ENCODE measurements at regions not wholly inside any gene's neighbourhood (a gene's known extent, or its start where the extent isn't known, plus 50 kb on each side); places are given as distances from the start of the nearest gene placed in this dataset.

DNA sequence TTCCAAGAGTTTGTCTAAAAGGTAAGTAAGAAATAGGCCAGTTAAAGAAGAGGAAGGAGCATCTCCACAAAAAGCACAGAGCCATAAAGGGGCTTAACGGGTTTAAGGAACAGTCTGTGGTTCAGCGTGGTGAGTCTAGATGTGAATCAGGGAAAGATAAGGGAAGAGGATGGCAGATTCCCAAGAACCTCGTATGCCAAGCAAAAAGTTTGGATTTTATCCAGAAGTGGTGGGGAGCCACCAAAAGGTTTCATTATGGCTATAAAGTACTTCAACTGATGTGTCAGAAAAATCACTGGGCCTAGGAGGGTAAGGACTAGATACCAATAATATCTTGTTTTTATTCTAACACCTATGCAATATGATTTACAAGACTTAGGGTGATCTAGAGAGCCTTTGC, 161.9 kb upstream of the PTER start:
- no peak overlapping the region for H3K4me3 ChIP-seq (ENCODE audit: low read depth, low read length)
- no peak for DNase-seq (ENCODE audit: low read depth)
- TF ChIP-seq CTCF (IDR thresholded peaks at IDR 0.05; ENCODE audit: control insufficient read depth, extremely low read depth, insufficient read depth) = no peak

DNA sequence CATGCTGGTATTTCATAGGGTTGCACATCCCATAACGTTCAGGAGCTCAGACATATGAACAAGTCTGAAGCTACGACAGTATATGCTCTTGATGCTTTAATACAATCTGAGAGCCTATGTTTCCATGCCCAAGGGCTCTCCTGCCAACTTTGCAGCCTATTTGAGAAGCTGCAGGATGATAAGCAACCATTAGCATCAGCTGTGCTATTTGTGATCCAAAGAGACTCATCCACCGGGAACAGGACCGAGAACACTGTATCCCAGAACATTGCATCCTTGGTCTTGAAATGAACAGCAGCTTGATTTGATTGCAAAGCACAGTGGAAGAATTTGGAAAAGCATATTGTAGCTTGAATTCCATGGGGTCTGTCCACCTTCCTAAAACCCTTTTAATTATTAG, 156.2 kb upstream of the PTER start:
- no peak overlapping the region for H3K4me3 ChIP-seq (ENCODE audit: low read depth, low read length)
- no peak for TF ChIP-seq CTCF (IDR thresholded peaks at IDR 0.05; ENCODE audit: control insufficient read depth, extremely low read depth, insufficient read depth)
- DNase-seq (ENCODE audit: low read depth) = no peak

DNA sequence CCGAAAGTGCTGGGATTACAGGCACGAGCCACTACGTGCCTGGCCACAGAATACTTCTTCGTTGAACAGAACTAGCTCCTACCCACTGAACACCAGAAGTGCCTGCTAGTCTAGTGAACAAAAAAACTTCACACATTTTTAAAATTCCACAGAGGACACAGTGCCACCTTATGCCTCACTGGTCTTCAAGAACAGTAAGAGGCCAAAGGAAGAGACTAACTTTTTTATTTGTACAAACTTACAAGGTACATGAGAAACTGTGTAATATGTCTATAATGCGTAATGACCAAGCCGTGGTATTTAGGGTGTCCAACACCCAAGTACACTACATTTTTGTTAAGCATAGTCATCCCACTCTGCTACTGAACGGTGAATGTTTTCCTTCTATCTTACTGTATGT, 144.4 kb upstream of the PTER start:
- no peak overlapping the region for H3K4me3 ChIP-seq (ENCODE audit: low read depth, low read length)
- DNase-seq (ENCODE audit: low read depth) = no peak
- TF ChIP-seq CTCF (IDR thresholded peaks at IDR 0.05; ENCODE audit: control insufficient read depth, extremely low read depth, insufficient read depth) = no peak

DNA sequence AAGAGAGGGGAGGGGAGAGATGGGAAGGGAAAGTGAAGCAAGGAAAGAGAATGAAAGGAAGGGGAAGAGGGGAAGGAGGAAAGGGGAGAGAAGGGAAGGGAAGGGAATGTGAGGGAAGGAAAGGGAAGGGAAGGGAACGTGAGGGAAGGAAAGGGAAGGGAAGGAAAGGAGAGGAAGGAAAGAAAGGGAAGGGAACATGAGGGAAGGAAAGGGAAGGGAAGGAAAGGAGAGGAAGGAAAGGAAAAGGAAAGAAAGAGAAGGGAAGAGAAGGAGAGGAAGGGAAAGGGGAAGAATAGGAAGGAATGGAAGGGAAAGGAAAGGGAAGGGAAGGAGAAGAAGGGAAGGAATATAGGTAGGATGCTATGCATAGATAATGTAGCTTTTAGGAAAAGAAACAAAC, 139.7 kb upstream of the PTER start:
- TF ChIP-seq CTCF (IDR thresholded peaks at IDR 0.05; ENCODE audit: control insufficient read depth, extremely low read depth, insufficient read depth) = no peak
- DNase-seq (ENCODE audit: low read depth) = no peak
- H3K4me3 ChIP-seq (ENCODE audit: low read depth, low read length) = no peak overlapping the region

DNA sequence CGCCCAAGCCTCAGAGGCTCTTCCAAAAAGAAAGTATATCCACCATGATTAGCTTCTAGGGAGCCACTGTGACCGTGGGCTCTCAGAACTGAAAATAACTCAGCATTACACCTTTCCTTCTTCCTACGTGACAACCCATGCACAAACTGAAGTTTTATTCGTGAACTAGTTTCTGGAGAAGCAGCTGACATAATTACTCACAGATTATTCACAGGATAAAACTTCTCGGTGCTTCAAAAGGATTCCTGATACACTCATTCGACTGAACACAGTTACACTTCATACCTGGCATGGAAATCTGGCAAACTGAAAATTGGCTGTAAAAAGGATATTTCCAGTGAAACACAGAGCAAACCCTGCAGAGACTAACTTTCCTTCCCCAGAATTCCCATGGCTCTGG, 139.2 kb upstream of the PTER start:
- no peak for TF ChIP-seq CTCF (IDR thresholded peaks at IDR 0.05; ENCODE audit: control insufficient read depth, extremely low read depth, insufficient read depth)
- no peak overlapping the region for H3K4me3 ChIP-seq (ENCODE audit: low read depth, low read length)
- no peak for DNase-seq (ENCODE audit: low read depth)

- H3K4me3 ChIP-seq (ENCODE audit: low read depth, low read length) = no peak overlapping the region
- no peak for TF ChIP-seq CTCF (IDR thresholded peaks at IDR 0.05; ENCODE audit: control insufficient read depth, extremely low read depth, insufficient read depth)
- peak; percentile 52 for DNase-seq (ENCODE audit: low read depth)
Measured at GRCh38 chr10:16304311-16304710, 132.5 kb upstream of the PTER start.

DNA sequence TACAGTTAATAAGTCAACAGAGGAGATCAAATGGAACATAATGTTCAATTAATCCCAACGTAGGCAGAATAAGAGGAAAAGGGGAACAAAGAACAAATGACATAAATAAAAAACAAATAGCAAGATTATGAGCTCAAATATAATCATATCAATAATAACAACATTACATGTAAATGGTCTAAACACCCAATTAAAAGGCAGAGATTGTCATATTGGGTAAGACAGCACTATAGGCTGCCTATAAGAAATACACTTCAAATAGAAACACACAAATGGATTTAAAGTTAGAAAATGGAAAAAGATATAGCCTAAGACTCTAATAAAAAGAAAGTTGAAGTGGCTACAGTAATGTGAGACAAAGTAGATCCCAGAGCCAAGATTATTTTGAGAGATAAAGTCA, 126.4 kb upstream of the PTER start:
- H3K4me3 ChIP-seq (ENCODE audit: low read depth, low read length) = no peak overlapping the region
- TF ChIP-seq CTCF (IDR thresholded peaks at IDR 0.05; ENCODE audit: control insufficient read depth, extremely low read depth, insufficient read depth) = no peak

More for the DNA sequence above, 126.4 kb upstream of the PTER start:
- peak; percentile 6 for DNase-seq (ENCODE audit: low read depth)
